Astrocyte (in vitro differentiated cells and primary cell): ENCODE measurements at regions not wholly inside any gene's neighbourhood (a gene's known extent, or its start where the extent isn't known, plus 50 kb on each side); places are given as distances from the start of the nearest gene placed in this dataset.

ENCODE experiments used
- DNase-seq: peaks from one replicate; pipeline ENCODE4 v3.0.0-alpha.2; 2010; ENCODE audit warnings: low read depth
- FAIRE-seq: peaks from 2 replicates; lab custom pipeline; 2011; peaks lifted over from hg19 to GRCh38; lab: Jason Lieb, UNC
- H2AFZ ChIP-seq: 2 replicates; pipeline ENCODE4 v1.6.0; 2012; ENCODE audit warnings: low read depth, low read length, inconsistent platforms
- H3K27ac ChIP-seq: 2 replicates; pipeline ENCODE4 v1.5.1; 2011; ENCODE audit warnings: low read depth, low read length, inconsistent platforms
- H3K27me3 ChIP-seq: 2 replicates; pipeline ENCODE4 v1.6.0; 2011; ENCODE audit warnings: low read length, inconsistent platforms; ENCODE audit not compliant: insufficient read depth
- H3K36me3 ChIP-seq: 2 replicates; pipeline ENCODE4 v1.5.1; 2011; ENCODE audit warnings: low read length, inconsistent platforms; ENCODE audit not compliant: insufficient read depth
- H3K4me1 ChIP-seq: 2 replicates; pipeline ENCODE4 v1.5.1; 2011; ENCODE audit warnings: low read length, inconsistent platforms; ENCODE audit not compliant: insufficient read depth
- H3K4me2 ChIP-seq: 2 replicates; pipeline ENCODE4 v1.6.0; 2012; ENCODE audit warnings: low read length, inconsistent platforms
- H3K4me3 ChIP-seq: 2 replicates; pipeline ENCODE4 v1.5.1; 2011; ENCODE audit warnings: low read depth, mild to moderate bottlenecking, low read length, inconsistent platforms; ENCODE audit not compliant: insufficient read depth
- H3K79me2 ChIP-seq: 2 replicates; pipeline ENCODE4 v1.6.0; 2012; ENCODE audit warnings: mild to moderate bottlenecking, low read length, inconsistent platforms; ENCODE audit not compliant: insufficient read depth
- H3K9ac ChIP-seq: 2 replicates; pipeline ENCODE4 v1.6.0; 2012; ENCODE audit warnings: mild to moderate bottlenecking, low read length, inconsistent platforms
- H3K9me3 ChIP-seq: 2 replicates; pipeline ENCODE4 v1.5.1; 2012; ENCODE audit warnings: low read depth, mild to moderate bottlenecking, low read length, inconsistent platforms; ENCODE audit not compliant: insufficient read depth
- H4K20me1 ChIP-seq: 2 replicates; pipeline ENCODE4 v1.6.0; 2012; ENCODE audit warnings: low read length, inconsistent platforms; ENCODE audit not compliant: insufficient read depth
- H3K27ac Mint-ChIP-seq: one replicate; pipeline ENCODE4 v1.8.0; 2021; ENCODE audit warnings: mild to moderate bottlenecking, mixed read lengths; ENCODE audit not compliant: unreplicated experiment
- H3K27me3 Mint-ChIP-seq: one replicate; pipeline ENCODE4 v1.8.0; 2021; ENCODE audit warnings: low read depth, mixed read lengths; ENCODE audit not compliant: unreplicated experiment
- H3K36me3 Mint-ChIP-seq: one replicate; pipeline ENCODE4 v1.8.0; 2021; ENCODE audit warnings: low read depth, mixed read lengths; ENCODE audit not compliant: unreplicated experiment
- H3K4me1 Mint-ChIP-seq: one replicate; pipeline ENCODE4 v1.8.0; 2021; ENCODE audit warnings: low read depth, mixed read lengths; ENCODE audit not compliant: unreplicated experiment
- H3K4me3 Mint-ChIP-seq: one replicate; pipeline ENCODE4 v1.8.0; 2021; ENCODE audit warnings: mild to moderate bottlenecking, moderate library complexity, mixed read lengths; ENCODE audit not compliant: unreplicated experiment
- H3K9me3 Mint-ChIP-seq: one replicate; pipeline ENCODE4 v1.8.0; 2021; ENCODE audit warnings: mild to moderate bottlenecking, mixed read lengths; ENCODE audit not compliant: unreplicated experiment
- CTCF ChIP-seq: IDR thresholded peaks from 2 replicates; pipeline ENCODE4 v1.5.1; 2011; ENCODE audit warnings: low read depth, mild to moderate bottlenecking, inconsistent platforms, low read length, moderate library complexity; ENCODE audit not compliant: insufficient read depth
- EZH2 ChIP-seq: IDR thresholded peaks from 2 replicates; pipeline ENCODE4 v1.6.1; 2012; ENCODE audit warnings: mild to moderate bottlenecking, low read length, inconsistent platforms; ENCODE audit not compliant: insufficient read depth

- TF ChIP-seq EZH2 (no peak), CTCF (no peak)
- FAIRE-seq (no peak), DNase-seq (peak; percentile 49)
- H3K36me3 Mint-ChIP-seq: no peaks in the 10 kb centered on the region
- no peak overlapping the region for H3K27ac ChIP-seq
- H3K4me3 Mint-ChIP-seq: no peak overlapping the region
- no peaks in the 10 kb centered on the region for H3K27me3 Mint-ChIP-seq
- no peak overlapping the region for H3K4me2 ChIP-seq
- H3K27me3 ChIP-seq: no peaks in the 10 kb centered on the region
- no peak overlapping the region for H3K27ac Mint-ChIP-seq
- H3K9me3 Mint-ChIP-seq: no peaks in the 10 kb centered on the region
- H3K4me1 ChIP-seq: peaks cover 26% of the 10 kb centered on the region
- no peaks in the 10 kb centered on the region for H3K36me3 ChIP-seq
- no peaks in the 10 kb centered on the region for H3K9me3 ChIP-seq
- no peak overlapping the region for H3K9ac ChIP-seq
- no peaks in the 10 kb centered on the region for H4K20me1 ChIP-seq
- peaks cover 24% of the 10 kb centered on the region for H3K4me1 Mint-ChIP-seq
- H2AFZ ChIP-seq: no peak overlapping the region
- H3K4me3 ChIP-seq: no peak overlapping the region
- no peaks in the 10 kb centered on the region for H3K79me2 ChIP-seq
Observed at GRCh38 chr4:147367891-147368290, 113.0 kb upstream of the EDNRA start.

GRCh38 chr4:147368948-147369347, 111.9 kb upstream of the EDNRA start:
- Histone ChIP-seq H2AFZ (no peak overlapping the region), H3K4me3 (no peak overlapping the region), H3K9me3 (no peaks in the 10 kb centered on the region), H3K79me2 (no peaks in the 10 kb centered on the region), H3K27ac (peak overlapping the region; percentile 88), H3K27me3 (no peaks in the 10 kb centered on the region), H3K4me2 (no peak overlapping the region), H3K4me1 (peaks cover 21% of the 10 kb centered on the region), H4K20me1 (no peaks in the 10 kb centered on the region), H3K36me3 (no peaks in the 10 kb centered on the region), H3K9ac (no peak overlapping the region)
- no peak for FAIRE-seq
- Mint-ChIP-seq H3K36me3 (no peaks in the 10 kb centered on the region), H3K4me1 (peaks cover 17% of the 10 kb centered on the region), H3K4me3 (no peak overlapping the region), H3K9me3 (no peaks in the 10 kb centered on the region), H3K27ac (no peak overlapping the region), H3K27me3 (no peaks in the 10 kb centered on the region)
- TF ChIP-seq CTCF (no peak), EZH2 (no peak)
- DNase-seq: peak; percentile 53

- DNase-seq (peak; percentile 77), FAIRE-seq (no peak)
- Histone ChIP-seq H3K4me1 (peaks cover 21% of the 10 kb centered on the region), H3K4me3 (no peak overlapping the region), H4K20me1 (no peaks in the 10 kb centered on the region), H3K36me3 (no peaks in the 10 kb centered on the region), H3K79me2 (no peaks in the 10 kb centered on the region), H3K27ac (peak overlapping the region; percentile 88), H3K27me3 (no peaks in the 10 kb centered on the region), H2AFZ (peak overlapping the region; percentile 55), H3K9me3 (no peaks in the 10 kb centered on the region), H3K4me2 (peak overlapping the region; percentile 40), H3K9ac (peak overlapping the region; percentile 69)
- H3K27me3 Mint-ChIP-seq: no peaks in the 10 kb centered on the region
- H3K9me3 Mint-ChIP-seq: no peaks in the 10 kb centered on the region
- H3K4me3 Mint-ChIP-seq: no peak overlapping the region
- H3K27ac Mint-ChIP-seq: peak overlapping the region; percentile 88
- peaks cover 14% of the 10 kb centered on the region for H3K4me1 Mint-ChIP-seq
- H3K36me3 Mint-ChIP-seq: no peaks in the 10 kb centered on the region
- TF ChIP-seq CTCF (no peak), EZH2 (no peak)
Observed at GRCh38 chr4:147370473-147370872, 110.4 kb upstream of the EDNRA start.
